GM19240 (cell line): ENCODE measurements at regions not wholly inside any gene's neighbourhood (a gene's known extent, or its start where the extent isn't known, plus 50 kb on each side); places are given as distances from the start of the nearest gene placed in this dataset.

Experiments
- DNase-seq: peaks from one replicate; pipeline ENCODE4 v3.0.0; 2011; ENCODE audit warnings: low spot score; ENCODE audit not compliant: insufficient read length

GRCh38 chr18:40473221-40474029 is 1481.6 kb upstream of the PIK3C3 start:
- no peak for DNase-seq

GRCh38 chr18:40470723-40471122 is 1484.3 kb upstream of the PIK3C3 start:
- DNase-seq: no peak

DNA sequence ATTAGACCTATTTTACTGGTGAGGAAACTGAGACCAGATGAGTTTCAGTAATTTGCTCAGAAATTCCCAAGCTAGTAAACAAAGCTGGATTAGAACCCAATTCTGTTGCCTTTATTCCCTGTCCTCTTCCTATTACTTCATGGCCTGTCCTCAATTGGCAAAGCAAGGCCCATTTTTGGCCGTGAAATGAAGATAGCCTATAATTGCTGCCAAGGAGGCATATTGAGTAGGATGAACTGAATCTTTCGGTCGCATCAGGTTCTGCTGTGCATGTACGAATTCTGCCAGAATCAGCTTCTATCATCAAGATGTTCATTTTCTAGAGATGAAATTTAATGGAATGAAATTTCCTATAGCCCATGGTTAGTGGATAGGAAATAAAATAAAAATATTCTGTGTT is 1485.2 kb upstream of the PIK3C3 start:
- no peak for DNase-seq

DNA sequence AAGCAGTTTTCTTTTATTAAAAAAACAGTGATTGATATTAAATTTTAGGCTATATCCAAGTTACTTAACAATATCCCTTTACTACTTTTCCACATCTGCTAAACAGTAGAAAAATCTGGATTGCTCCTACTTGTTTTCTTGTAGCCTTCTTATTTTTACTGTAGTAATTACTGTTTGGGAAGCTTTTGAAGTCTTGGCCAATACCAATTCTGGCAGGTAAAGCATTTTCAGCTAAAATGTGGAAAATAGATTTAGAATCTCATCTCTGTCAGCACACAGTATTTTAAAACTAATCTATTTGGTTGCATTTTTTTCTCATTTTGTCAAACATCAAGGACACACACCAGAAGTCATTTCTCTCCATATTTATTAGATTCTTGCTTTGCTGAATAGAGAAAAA is 1485.7 kb upstream of the PIK3C3 start:
- no peak for DNase-seq

DNA sequence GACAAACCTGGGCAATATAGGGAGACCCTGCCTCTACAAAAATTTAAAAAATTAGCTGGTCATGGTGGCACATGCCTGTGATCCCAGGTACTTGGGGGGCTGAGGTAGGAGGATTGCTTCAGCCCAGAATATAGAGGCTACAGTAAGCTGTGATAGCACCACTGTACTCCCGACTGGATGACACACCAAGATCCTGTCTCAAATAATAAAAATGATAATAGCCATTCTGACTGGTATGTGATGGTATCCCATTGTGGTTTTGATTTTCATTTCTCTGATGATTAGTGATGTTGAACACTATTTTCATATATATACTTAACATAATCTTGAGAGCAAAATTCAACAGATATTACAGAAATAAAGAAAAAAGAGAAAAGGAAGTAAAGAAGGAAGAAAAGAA is 1491.0 kb upstream of the PIK3C3 start:
- DNase-seq: no peak

- DNase-seq: no peak
These were observed 1501.1 kb upstream of the PIK3C3 start for GRCh38 chr18:40453903-40454302.

- DNase-seq: no peak
These were observed 1502.4 kb upstream of the PIK3C3 start for GRCh38 chr18:40452599-40452998.

DNA sequence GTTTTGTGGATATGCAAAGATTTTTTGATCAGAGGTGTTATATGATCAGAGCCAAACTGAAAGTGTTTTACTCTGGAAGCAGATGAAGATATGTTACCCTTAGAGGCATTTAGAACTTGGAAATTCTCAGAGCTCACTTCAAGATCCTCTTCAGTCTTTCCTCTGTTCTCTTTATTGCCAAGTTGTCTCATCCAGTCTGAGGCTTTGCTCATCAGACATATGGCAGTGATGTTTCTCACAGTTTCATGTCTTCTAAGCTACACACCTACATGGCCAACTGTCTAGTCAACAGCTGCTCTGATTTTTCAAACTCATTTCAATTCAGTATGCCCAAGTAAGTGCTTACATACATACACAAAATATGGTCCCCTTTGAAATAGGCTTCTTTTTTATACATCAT is 1504.3 kb upstream of the PIK3C3 start:
- DNase-seq: no peak

DNA sequence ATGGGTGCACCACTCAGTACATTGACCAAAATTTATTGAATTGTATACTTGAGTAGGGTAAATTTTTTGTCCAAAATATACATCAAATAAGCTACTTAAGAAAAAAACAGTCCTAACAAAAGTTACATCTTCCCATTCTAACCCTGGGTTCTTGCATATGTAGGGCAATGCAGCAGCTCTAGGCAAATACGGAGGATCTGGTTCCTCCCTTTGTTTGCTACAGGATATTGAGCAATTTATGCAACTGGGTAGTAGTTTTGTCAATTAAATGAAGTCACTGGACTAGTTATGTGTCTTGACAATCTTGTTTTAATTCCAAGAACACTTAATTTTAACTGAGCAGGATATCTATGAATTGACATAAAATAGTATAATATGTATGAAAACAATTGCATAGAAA is 1507.2 kb upstream of the PIK3C3 start:
- no peak for DNase-seq

DNA sequence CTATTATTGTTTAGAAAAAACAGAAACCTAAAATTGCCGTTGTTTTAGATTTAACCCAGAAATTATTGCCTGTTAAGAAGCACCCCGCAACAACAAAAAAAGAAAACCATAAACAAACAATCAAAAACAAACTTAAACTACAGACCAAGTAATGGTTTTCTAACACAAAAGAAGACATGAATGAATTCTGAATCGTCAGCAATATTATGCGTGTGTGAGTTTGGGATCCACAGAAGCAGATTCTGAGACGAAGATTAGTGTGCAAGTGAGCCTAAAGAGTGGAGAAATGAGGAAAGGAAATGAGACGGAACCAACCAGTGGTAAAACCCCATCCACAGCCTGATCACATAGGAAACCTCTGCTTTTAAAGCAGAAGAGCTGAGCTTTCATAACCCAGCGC is 1514.9 kb upstream of the PIK3C3 start:
- no peak for DNase-seq

DNA sequence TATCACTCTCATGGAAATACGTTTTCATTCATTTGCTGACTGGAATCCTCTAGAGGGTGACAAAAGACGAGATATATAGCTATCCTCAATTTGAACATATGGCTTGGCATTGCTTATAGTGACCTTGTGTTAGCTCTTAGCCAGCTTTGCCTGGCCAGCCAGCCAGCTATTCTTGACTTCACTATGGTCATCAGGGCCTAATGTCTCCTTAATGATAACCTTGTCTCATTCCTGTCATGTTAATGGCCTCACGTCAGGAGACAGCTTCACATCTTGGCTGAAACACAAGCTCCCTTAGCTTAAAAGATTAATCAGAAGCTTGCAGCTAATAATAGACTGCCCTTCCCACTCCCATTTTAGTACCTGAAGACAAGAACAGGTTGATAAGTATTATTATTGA is 1517.5 kb upstream of the PIK3C3 start:
- no peak for DNase-seq

DNA sequence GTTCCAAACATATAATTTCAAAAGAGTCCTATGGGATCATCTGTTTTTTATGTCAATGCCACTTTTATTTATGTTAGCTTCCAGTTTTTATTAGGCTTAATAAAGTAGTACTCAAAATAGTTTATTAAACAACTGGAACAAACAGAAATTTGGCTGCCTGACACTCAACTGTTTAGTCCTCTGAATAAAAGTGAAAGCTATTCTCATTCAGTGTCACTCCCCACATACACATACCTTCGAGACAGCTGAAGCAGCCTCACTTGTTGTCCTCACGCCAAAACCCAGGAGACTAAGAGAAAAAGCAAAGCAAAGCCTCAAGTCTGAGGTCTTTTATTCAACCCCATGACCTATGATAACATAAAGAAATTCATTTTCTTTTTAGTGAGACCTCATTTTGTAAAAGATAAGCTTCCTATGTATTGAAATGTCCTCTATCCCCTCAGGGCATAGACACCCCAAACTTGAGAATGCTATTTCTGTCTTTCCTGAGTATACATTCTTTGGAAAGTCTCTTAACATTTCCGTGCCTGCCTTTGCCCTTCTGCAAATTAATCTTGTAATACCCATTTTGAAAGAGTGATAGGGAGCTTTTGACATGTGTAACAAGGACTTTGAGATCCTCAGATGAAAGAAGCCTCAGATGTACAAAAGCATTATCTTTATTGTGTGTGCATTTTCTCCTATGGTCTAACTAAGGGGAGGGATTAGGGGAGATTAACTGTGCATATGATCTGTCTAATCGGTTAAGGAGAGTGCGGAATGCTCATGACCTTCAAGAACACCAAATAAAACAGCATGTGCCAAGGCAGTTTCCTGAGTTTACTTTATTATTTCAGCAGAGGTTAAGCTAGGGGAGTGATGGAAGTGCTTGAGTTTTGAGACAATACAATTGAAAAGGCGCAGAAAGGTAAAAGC is 1523.7 kb upstream of the PIK3C3 start:
- no peak for DNase-seq

- no peak for DNase-seq
These were observed 1531.7 kb upstream of the PIK3C3 start for GRCh38 chr18:40423291-40423690.

DNA sequence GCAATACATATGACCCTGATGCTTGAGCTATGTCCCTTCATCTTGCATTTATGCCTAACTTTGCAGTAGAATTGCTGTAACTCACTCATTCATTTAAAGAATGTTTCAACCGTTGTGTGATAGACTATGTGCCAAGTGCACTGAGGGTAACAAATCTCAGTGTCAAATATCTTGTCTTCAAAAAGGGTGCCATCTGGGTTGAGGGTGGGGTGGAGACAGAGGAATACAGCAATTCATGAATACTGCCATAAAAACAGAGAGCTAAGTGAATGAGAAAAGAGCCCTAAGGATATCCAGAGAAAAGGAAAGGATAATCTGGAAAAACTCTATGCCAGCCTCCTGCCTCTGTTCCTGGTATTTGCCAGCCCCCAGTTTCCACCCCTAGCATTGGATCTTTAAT is 1534.4 kb upstream of the PIK3C3 start:
- DNase-seq: no peak

- DNase-seq: no peak
These were observed 1537.5 kb upstream of the PIK3C3 start for GRCh38 chr18:40417501-40417900.

DNA sequence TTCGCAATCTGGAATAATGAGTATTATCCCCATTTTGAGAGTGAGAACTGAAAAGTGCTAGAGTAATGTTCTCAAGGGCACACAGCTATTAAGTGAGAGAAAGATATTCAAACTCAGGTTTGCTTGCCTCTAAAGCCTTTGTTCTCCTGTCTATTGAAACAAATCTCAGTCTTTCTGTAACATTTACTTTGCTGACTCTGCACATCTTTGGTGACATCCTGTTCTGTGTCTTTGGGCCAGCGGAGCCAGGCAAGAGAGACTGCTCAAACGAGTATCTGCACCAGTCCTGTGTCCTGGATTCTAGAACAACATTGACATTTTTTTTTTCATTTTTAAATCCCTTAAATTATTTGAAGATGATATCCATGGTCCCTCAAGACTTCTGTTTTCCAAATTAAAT is 1539.2 kb upstream of the PIK3C3 start:
- DNase-seq: no peak

DNA sequence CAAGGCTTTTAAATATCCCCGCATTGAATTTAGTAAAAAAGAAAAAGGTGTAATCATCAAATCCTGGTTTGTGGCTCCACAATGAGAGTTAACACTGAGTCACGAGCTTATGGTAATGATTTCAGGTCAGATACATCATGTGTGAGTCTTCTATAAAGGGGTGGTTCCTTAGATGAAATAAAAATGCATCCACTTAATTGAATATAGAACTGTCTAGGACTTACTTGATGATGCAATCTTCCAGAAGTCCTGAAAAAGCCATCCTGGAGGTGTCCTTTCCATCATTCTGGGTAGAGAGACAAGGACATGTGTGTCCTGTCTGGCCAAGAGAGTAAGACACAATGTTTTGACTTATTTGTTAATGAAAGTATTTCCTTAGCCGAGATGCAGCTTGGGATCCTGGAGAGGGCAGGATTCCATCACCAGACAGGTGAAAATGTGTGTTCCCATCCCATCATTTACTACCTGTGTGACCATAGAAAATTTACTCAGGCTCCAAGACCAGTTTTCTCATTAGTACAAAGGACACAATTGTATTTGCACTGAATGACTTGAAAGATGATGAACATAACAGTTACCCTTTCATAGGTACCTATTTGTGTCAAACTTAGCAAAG is 1539.8 kb upstream of the PIK3C3 start:
- no peak for DNase-seq

GRCh38 chr18:40414155-40414754 is 1540.8 kb upstream of the PIK3C3 start:
- no peak for DNase-seq

DNA sequence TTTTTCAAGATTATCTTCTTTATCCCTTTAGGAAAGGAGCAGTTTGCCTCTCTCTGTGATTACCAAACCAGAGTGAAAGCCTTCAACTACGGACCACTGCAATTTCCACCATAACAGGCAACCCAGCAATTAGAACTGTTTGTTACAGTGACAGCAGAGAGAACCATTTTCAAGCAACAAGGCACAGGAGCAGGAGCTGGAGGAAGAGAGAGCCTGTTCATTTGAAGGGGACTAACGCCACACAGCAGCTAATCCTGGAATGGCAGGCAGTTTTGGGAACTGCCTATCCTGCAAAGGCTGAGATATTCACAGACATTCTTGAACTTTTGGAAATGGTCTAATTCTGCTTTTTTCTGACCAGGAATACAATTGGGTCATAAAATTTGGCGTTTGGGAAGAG is 1541.9 kb upstream of the PIK3C3 start:
- DNase-seq: no peak

DNA sequence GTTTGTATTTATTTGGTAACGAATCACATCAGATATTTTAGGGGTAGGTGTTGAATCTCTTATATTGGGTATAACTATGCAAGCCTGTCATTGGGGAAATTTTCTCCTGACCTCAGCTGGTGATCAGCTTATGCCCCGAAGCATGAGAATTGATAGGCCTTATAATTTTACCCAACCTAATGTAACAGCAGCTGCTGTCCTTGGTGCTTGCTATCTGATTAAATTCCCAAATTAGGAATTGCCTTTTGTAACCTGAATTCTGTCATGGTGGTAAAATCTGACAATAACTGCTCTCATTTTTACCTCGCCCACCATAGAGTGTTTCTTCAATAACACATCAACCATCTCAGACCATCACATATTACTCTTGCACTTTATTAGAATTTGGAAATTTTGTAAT is 1542.6 kb upstream of the PIK3C3 start:
- DNase-seq: no peak

GRCh38 chr18:40407909-40408308 is 1547.1 kb upstream of the PIK3C3 start:
- no peak for DNase-seq

GRCh38 chr18:40404284-40404683 is 1550.8 kb upstream of the PIK3C3 start:
- no peak for DNase-seq
